Stomach (tissue), 4 donors: ENCODE measurements at regions not wholly inside any gene's neighbourhood (a gene's known extent, or its start where the extent isn't known, plus 50 kb on each side); places are given as distances from the start of the nearest gene placed in this dataset.

Source experiments
- CTCF ChIP-seq, 7 experiments: fragments of 450-650 bp in 4 of 7; fragments of 200-600 bp in 3 of 7; sonication (generic) in 3 of 7; IDR thresholded peaks; one replicate each; pipeline ENCODE4 v1.5.1; 2016 to 2019; ENCODE audit warnings: antibody characterized with exemption in 7 of 7, control low read depth in 2 of 7, mild to moderate bottlenecking in 1 of 7
- POLR2A ChIP-seq, 4 donors: fragments of 450-650 bp; IDR thresholded peaks; one replicate each; pipeline ENCODE4 v1.6.1; 2016; ENCODE audit warnings: antibody characterized with exemption in 4 of 4, control low read depth in 2 of 4, mild to moderate bottlenecking in 1 of 4, moderate library complexity in 1 of 4

DNA sequence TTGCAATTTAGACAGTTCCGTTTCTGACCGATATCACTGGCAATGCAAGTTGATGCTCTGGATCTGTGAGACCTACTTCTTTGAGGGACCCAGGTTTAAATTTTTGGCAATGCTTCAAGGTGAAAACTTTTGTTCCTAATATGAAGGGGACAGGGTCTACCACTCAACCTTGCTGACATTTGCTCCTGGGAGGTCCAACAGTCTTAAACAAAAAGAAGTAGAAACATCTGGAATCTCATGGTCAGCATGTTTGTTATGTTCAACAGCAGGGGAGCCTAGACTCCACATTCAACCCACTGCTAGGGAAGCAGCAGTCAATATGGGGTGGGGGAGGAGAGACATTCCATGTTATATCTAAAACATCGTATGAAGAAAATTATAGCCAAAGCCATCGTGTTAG is 196.4 kb downstream of the SIM1 start:
- TF ChIP-seq CTCF (IDR thresholded peaks at IDR 0.05), result no peak
- TF ChIP-seq POLR2A (IDR thresholded peaks at IDR 0.05), result no peak
